ENCODE measurements at regions not wholly inside any gene's neighbourhood (a gene's known extent, or its start where the extent isn't known, plus 50 kb on each side); places are given as distances from the start of the nearest gene placed in this dataset.

DNA sequence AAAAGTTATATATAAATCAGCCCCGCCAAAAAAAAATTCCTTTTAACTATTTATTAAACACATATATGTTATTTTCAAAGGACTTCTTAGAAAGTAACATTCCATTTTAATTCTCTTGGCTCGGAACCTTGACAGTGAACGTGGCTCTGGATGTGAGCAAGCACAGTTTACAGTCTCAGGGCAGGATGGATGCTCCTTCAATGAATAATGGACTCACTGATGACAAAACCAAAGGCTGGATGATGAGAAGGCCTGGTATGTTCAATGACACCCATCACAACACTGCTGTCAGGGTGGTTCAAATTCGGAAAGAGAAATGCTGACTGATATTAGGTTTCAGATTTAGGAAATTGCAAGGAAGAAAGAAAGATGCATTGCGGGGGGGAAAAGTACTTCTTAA is 148.8 kb downstream of the SIPA1L2 start:
- TF ChIP-seq, protein P1, sequence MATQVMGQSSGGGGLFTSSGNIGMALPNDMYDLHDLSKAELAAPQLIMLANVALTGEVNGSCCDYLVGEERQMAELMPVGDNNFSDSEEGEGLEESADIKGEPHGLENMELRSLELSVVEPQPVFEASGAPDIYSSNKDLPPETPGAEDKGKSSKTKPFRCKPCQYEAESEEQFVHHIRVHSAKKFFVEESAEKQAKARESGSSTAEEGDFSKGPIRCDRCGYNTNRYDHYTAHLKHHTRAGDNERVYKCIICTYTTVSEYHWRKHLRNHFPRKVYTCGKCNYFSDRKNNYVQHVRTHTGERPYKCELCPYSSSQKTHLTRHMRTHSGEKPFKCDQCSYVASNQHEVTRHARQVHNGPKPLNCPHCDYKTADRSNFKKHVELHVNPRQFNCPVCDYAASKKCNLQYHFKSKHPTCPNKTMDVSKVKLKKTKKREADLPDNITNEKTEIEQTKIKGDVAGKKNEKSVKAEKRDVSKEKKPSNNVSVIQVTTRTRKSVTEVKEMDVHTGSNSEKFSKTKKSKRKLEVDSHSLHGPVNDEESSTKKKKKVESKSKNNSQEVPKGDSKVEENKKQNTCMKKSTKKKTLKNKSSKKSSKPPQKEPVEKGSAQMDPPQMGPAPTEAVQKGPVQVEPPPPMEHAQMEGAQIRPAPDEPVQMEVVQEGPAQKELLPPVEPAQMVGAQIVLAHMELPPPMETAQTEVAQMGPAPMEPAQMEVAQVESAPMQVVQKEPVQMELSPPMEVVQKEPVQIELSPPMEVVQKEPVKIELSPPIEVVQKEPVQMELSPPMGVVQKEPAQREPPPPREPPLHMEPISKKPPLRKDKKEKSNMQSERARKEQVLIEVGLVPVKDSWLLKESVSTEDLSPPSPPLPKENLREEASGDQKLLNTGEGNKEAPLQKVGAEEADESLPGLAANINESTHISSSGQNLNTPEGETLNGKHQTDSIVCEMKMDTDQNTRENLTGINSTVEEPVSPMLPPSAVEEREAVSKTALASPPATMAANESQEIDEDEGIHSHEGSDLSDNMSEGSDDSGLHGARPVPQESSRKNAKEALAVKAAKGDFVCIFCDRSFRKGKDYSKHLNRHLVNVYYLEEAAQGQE (IDR thresholded peaks at IDR 0.05; ENCODE audit: insufficient read depth in 1 of 2, low read depth in 2 of 2, low read length in 1 of 2) = no peak
- no peak for TF ChIP-seq POLR2AphosphoS5 (IDR thresholded peaks at IDR 0.05; ENCODE audit: low read depth, low read length)
- TF ChIP-seq, protein P2, sequence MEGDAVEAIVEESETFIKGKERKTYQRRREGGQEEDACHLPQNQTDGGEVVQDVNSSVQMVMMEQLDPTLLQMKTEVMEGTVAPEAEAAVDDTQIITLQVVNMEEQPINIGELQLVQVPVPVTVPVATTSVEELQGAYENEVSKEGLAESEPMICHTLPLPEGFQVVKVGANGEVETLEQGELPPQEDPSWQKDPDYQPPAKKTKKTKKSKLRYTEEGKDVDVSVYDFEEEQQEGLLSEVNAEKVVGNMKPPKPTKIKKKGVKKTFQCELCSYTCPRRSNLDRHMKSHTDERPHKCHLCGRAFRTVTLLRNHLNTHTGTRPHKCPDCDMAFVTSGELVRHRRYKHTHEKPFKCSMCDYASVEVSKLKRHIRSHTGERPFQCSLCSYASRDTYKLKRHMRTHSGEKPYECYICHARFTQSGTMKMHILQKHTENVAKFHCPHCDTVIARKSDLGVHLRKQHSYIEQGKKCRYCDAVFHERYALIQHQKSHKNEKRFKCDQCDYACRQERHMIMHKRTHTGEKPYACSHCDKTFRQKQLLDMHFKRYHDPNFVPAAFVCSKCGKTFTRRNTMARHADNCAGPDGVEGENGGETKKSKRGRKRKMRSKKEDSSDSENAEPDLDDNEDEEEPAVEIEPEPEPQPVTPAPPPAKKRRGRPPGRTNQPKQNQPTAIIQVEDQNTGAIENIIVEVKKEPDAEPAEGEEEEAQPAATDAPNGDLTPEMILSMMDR (IDR thresholded peaks at IDR 0.05) = no peak
